Germinal center (tissue), 1 donor: ENCODE measurements at regions not wholly inside any gene's neighbourhood (a gene's known extent, or its start where the extent isn't known, plus 50 kb on each side); places are given as distances from the start of the nearest gene placed in this dataset.
"Not testable (repeated sequence)": the region's sequence is repeated elsewhere in the genome, so short reads cannot be mapped to it uniquely, and the experiment has no call there.

ENCODE experiments used
- DNase-seq: peaks from one replicate; pipeline ENCODE4 v3.0.0; 2012; ENCODE audit warnings: mixed read lengths, low spot score

DNA sequence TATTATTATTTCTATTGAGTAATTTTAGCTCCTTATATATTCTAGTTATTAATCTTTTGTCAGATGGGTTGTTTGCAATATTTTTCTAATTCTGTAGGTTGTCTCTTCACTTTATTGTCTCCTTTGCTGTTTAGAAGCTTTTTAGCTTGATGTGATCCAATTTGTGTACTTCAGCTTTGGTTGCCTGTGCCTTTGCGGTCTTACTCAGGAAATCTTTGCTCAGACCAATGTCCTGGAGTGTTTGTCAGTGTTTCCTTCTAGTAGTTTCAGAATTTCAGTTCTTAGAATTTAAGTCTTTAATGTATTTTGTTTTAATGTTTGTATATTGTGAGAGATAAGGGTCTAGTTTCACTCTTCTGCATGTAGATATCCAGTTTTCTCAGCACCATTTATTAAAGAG is 916.0 kb upstream of the EYS start:
- DNase-seq: no peak

DNA sequence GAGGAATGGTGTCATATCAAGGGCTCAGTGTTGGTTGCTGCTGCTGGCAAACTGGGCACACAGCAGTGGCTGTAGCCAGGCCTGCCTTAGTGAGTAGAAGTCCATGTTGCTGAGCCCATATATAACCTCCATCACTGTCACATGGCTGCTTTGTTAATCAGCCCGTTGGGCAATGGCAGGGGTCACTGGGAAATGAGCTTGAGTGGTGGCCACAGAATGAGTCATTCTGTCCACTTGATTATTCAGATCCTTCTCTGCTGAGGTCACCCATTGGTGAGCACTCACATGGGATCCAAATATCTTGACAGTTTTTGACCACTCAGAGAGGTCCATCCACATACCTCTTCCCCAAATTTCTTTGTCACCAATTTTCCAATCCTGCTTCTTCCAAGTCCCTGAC is 898.9 kb upstream of the EYS start:
- DNase-seq: no peak

DNA sequence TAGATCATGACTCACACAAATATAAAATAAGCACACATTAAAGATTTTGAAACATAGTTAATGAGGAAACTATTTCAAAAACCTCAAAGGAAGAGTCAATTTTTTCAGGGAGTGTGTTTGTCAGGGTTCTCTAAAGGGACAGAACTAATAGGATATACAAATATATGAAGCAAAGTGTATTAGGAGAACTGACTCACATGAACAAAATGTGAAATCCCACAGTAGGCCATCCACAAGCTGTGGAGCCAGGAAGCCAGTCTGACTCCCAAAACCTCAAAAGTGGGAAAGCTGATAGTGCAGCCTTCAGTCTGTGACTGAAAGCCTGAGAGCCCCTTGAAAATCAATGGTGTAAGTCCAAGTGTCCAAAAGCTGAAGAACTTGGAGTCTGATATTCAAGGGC is 898.0 kb upstream of the EYS start:
- no peak for DNase-seq

DNA sequence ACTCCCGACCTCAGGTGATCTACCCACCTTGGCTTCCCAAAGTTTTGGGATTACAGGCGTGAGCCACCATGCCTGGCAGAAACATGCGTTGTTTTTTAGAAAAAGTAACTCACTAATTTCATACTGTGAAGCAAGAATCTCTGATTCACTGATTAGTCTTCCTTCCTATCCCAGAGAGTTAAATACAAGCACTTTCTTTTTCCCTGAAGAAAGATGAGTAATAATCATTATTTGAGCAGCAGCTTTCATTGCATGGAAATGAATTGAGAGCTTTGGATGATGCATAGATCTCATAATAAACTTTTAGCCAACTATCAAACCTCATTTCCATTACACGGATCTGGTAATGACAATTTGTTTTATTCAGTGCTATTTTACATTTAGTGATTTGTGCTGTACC is 892.5 kb upstream of the EYS start:
- no peak for DNase-seq

DNA sequence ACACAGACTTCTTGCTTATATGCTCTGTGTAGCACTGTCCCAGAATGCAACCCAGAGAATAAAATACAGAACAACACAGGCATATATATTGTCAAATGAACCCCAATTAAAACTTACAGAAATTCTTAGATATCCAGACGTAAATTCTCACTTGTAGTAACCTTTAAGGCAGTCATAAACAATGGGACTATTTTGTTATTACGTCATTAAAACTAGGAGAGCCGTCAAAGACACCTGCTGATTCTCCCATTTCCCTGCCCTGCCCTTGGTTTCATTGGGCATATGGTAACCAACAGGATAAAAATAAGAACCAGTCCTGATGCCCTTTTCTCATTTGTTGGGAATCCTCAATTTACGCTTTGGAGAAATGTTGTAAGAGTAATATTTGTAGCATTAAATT is 871.3 kb upstream of the EYS start:
- DNase-seq: no peak

DNA sequence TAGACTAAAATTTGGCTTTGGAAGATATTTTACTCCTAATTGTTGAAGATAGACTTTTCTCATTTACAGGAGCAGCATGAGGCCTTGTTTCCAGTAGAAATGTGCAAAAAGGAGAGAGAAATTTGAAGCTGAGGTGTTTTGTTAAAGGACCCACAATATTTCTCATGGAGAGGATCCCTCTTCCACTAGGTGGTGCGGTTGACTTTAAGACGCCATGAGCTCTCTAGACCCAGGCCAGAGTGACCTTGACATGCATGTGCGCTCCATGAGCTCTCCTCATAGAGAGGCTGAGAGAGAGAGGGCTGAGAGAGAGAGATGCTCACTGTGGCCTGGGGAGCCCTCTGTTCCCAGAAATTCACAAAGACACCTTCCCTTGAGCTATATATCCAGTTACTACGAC is 861.2 kb upstream of the EYS start:
- DNase-seq: no peak

DNA sequence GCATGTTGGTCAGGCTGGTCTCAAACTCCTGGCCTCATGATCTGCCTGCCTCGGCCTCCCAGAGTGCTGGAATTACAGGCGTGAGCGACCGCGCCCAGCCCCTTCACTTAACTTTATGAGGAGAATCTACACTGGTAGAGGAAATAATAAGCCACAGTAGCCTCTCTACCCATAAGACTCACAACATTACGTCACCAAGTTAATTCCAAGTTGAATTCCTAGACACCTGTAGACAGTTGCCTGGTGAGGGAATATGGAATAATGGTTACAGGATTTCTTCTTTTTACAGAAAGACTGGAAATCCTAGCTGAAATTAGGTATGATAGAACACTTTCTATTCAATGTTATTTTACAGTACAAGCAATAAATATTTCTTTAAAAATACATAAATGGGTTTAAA is 854.5 kb upstream of the EYS start:
- DNase-seq: no peak

DNA sequence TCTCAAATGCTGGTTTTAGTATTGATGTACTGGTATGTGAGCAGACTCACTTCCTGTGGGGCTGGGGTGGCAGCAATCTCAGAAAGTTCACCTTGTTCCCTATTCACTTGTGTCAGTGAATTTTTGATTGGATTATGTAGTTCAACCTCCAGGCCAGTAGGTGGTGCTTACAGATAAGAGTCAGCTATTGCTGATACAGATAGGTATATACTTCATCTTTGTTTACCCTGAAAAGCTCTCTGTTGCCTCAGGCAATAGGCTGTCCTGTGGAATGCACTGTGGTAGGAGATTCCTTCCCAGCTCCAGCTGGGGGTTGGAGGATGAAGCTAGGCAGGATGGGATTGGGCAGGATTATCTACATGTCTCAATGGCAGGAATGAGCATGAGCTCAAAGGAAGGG is 851.2 kb upstream of the EYS start:
- DNase-seq: no peak

DNA sequence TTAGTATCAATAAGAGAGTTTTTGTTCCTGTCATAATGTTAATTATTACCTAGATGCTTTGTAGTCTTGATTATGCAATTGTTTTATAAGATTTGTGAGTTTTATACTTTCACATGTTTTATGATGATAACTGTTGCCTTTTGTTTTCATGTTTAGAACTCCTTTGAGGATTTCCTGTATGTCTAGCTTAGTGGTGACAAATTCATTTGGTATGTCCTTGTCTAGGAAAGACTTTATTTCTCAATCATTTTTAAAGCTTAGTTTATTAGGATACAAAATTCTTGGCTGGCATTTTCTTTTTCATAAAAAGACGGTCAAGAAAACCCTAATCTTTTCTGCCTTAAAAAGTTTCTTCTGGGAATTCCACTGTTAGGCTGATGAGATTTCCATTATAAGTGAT is 849.9 kb upstream of the EYS start:
- DNase-seq: no peak

DNA sequence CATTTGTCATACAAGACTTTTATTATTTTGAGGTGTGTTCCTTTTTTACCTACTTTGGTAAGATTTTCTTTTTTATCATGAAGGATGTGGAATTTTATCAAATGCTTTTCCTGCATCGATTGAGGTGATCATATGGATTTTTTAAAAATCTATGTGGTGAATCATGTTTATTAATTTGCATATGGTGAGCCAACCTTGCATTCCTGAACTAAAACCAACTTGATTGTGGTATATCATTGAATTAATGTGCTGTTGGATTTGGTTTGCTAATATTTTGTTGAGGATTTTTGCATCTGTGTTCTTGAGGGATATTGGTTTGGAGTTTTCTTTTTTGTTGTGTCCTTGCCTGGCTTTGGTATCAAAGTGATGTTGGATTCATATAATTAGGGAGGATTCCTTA is 848.1 kb upstream of the EYS start:
- DNase-seq: no peak

DNA sequence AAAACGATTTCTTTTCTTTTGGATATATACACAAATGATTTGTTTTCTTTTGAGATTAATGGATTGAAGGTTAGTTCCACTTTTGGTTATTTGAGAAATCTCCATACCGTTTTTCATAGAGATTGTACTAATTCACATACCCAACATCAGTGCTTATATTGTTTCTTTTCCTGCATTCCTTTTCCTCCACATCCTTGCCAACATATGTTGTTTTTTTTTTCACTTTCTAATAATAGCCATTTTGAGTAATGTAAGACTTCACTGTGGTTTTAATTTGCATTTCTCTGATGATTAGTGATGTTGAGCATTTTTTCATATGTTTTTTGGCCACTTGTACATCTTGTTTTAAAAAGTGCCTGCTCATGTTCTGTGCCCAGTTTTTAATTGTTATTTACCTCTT is 846.4 kb upstream of the EYS start:
- DNase-seq: no peak

DNA sequence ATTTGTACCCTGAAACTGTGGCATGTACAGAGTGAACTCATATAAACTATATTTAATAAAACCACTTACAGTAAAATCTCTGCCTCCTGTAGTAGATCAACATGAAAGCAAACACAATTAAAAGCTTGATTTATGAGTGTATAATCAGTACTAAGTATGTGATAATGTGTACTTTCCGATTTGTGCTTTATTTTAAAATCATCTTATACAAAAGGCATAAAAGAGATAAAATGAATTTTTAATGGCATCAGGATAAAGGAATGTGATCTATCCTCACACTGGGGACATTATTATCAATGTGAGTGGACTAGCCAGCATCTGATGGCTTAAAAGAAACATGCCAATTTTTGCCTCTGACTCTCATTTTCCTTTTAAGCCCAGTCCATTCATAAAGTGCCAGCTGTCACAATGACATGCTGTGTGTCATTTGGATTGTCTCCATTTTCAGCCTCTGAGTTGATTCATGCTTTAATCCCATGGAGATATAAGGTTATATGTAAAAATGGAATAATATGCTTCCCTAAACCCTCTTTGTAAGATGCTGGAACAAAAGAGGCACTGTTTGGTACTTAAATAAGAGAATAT is 831.6 kb upstream of the EYS start:
- no peak for DNase-seq

DNA sequence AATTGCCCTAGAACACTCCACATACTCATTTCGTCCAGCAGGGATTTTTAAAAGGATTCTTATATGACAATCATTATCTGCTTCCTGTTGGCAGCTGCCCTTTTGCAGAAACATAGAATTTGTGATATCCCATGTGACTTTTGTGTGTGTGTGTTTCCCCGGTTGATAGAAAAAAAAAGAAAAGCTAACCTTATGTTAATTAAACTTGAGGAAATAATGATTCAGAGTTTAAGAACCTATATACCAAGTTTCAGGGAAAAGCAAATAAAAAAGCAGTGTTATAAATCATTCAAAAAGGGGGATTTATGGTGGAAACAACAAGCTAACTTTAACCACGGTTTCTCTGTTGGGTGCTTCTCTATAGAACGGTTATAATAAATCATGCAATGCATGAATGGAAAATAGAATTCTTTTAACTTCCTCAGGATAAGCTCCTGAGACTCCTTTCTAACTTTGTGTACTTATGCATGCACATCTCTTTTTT is 826.9 kb upstream of the EYS start:
- no peak for DNase-seq

DNA sequence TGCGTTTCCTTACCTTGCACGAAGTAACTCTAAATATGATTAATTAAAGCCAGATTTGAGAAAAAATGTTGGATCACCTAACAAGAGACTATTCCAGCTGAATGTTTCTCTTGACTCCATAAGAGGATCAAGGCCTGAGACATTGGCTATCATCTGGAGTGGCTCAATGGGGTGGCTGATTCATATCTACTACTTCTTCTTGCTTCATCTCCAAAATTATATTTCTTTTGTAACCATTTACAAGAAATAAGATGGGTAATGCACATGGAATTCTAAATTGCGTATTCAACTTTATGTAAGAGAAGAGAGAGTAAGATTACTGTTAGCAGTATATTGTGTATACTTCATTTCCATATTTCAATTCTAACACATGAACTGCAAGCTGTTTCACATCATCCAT is 819.0 kb upstream of the EYS start:
- DNase-seq: no peak

DNA sequence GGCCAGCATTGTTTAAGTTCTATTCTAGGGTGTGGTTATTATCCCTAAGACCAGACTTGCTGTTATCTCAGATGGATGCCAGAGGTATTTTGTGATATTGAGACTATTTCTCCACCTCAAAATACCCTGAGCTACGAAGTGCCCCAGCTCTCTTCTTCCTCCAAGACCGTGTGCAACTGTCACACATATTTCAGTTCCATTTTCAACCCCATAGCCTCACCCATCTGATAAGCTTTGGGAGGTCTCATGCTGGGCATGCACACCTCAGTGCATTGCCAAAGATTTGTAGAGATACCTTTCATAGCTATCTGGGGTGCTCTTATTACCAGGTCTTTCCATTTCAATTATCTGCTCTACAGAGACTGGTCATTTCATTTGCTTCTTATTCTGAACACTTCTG is 815.8 kb upstream of the EYS start:
- no peak for DNase-seq

DNA sequence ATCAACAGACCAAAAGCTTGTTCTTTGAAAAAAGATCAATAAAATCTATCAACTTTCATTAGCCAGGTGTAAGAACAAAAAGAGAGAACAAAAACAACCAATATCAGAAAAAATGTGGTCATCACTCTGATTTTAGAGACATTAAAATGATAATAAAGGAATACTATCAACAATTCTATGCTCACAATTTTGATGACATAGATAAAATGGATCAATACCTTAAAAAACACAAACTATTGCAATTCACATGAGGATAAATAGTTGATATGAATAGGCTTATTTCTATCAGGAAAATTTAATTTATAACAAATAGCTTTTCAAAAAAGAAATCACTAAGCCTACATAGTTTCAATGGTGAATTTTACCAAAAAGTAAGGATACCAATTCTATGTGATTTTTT is 809.4 kb upstream of the EYS start:
- no peak for DNase-seq

DNA sequence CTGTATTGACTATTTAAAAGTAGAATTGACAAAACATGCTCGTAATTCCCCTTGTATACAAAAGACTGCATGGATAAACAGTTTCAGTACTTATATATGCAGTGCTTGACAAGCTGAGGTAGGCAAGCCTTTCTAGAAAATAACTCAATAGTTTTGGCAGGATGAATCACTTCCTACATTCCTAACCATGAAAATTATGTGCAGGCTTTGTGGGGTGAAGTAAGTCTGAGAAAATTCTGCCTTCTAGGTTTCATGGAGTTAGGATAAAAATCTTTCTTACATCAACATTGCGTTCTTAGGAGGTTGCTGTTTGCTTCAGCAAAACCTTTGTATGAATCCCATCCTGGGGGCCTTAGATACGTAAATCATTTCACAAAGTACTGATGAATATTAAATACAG is 801.4 kb upstream of the EYS start:
- DNase-seq: no peak

DNA sequence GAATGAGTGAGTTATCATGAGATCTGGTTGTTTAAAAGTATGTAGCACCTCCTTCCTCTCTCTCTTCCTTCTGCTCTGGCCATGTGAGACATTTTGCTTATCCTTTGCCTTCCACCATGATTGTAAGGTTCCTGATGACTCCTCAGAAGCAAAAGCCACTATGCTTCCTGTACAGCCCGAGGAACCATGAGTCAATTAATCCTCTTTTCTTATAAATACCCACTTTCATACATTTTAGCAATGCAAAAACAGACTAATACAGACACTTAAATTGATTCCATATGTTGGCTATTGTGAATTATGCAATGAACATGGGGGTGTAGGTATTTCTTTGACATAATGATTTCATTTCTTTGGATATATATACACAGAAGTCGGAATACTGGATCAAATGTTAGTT is 792.8 kb upstream of the EYS start:
- DNase-seq: no peak

DNA sequence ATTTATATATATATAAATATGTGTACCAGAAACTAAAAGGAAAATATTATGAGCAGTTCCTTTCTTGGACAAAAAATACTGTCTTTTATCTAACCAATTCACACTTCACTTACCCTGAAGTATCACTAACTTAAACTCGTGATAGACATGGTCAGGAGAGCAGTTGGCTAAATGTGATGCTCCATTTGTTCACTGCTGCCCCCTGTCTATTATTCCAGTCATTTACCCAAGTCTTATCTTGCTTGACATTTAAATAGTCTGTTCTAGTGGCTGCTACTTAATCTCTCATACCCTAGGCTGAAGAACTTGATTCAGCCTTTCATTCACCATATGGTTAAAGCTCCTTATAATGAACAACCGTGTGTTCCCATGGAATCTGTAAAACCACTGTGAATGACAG is 789.6 kb upstream of the EYS start:
- DNase-seq: no peak

DNA sequence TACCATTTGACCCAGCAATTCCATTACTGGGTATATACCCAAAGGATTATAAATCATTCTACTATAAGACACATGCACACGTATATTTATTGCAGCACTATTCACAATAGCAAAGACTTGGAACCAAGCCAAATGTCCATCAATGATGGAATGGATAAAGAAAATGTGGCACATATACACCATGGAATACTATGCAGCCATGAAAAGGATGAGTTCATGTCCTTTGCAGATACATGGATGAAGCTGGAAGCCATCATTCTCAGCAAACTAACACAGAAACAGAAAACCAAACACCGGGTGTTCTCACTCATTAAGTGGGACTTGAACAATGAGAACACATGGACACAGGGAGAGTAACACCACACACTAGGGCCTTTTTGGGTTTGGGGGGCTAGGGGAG is 787.6 kb upstream of the EYS start:
- not testable (repeated sequence) for DNase-seq

DNA sequence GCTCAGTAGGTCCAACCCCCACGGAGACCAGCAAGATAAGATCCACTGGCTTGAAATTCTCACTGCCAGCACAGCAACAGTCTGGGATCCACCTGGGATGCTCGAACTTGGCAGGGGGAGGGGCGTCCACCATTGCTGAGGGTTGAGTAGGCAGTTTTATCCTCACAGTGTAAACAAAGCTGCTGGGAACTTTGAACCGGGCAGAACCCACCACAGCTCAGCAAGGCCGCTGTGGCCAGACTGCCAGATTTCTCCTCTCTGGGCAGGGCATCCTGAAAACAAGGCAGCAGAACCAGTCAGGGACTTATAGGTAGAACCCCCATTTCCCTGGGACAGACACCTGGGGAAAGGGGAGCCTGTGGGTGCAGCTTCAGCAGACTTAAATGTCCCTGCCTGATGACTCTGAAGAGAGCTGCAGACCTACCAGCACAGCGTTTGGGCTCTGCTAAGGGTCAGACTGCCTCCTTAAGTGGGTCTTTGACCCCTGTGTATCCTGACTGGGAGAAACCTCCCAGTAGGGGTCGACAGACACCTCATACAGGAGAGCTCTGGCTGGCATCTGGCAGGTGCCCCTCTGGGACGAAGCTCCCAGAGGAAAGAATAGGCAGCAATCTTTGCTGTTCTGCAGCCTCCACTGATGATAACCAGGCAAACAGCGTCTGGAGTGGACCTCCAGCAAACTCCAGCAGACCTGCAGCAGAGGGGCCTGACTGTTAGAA is 782.4 kb upstream of the EYS start:
- no peak for DNase-seq

DNA sequence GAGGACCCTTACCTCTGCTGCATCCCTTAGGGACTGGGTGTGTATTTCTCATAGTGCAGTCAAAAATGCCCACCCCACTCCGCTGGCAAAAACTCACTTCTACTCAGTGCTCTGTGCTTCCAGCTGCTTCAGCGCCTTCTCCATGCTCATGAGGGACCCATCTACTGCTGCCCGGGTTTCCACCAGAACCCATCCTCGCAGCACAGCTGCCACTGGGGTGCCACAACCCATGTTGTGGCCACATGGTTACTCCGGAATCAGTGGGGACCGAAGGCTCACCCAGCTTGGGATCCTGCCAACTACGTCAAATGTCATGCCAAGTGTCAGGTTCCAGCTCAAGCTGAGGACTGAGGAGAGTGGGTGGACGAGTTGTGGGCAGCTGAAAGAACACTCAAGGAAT is 774.2 kb upstream of the EYS start:
- DNase-seq: no peak

DNA sequence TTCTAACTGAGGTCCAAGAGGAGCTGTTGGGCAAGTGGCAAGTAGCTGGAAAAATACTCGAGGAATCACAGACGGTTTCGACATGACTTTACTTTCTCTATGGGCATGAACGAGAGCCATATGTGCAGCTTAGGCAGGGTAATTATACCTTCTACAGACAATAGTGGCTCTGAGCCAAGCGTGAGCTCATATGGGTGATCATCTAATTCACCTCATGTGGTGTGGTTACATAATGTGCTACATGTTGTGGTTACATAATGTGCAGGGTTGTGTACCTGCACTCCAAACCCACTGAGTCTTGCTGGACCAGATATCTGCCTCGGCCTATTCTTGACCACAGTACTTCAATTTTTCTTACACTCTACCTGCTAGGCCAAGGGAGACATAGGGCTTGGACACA is 771.7 kb upstream of the EYS start:
- DNase-seq: no peak

DNA sequence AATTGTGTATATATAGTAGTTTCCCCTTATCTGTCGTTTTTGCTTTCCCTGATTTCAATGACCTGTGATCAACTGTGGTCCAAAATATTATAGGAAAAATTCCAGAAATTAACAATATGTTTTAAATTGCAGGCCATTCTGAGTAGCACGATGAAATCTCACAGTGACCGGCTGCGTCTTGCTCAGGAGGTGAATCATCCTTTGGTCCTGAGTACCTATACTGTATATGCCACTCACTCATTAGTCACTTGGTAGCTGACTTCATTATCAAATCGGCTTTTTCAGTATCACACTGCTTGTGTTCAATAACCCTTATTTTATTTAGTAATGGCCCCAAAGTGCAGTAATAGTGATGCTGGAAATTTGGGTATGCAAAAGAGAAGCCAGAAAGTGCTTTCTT is 728.3 kb upstream of the EYS start:
- no peak for DNase-seq
